ENCODE measurements at regions not wholly inside any gene's neighbourhood (a gene's known extent, or its start where the extent isn't known, plus 50 kb on each side); places are given as distances from the start of the nearest gene placed in this dataset.

DNA sequence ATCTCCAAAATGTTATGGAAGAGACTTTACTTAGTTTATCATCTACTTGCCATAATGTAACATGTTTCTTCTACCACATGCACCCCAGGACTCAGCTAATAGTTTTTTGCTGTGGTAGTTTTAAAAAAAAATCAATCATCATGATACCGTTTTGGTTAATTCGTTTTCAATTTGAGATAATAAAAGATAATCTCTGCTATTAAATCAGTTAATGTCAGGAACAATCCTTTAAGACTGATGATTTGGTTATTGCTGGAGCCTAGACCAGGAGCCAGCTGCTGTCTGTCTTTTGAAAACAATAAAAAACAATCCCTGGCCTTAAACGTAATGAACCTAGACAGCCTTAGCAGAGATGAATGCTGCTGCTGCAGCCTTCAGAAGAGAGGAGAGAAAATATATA is 403.7 kb downstream of the OXSM start:
- TF ChIP-seq, protein P1, sequence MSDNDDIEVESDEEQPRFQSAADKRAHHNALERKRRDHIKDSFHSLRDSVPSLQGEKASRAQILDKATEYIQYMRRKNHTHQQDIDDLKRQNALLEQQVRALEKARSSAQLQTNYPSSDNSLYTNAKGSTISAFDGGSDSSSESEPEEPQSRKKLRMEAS (IDR thresholded peaks at IDR 0.05; ENCODE audit: insufficient read depth, insufficient read length) = no peak
- TF ChIP-seq POLR2AphosphoS5 (IDR thresholded peaks at IDR 0.05; ENCODE audit: insufficient read depth, low read depth, low read length) (no peak), POLR2A (IDR thresholded peaks at IDR 0.05; ENCODE audit: low read depth, low read length) (no peak), MYC (IDR thresholded peaks at IDR 0.05; ENCODE audit: low read depth, low read length) (no peak), FOS (IDR thresholded peaks at IDR 0.05; ENCODE audit: borderline replicate concordance, insufficient read depth, low read length) (no peak), EZH2 (IDR thresholded peaks at IDR 0.05; ENCODE audit: borderline replicate concordance, low read depth, low read length, severe bottlenecking) (no peak), GATA2 (IDR thresholded peaks at IDR 0.05; ENCODE audit: insufficient read depth, insufficient read length, low read depth, low read length) (no peak), JUN (IDR thresholded peaks at IDR 0.05; ENCODE audit: borderline replicate concordance, insufficient read depth, insufficient read length, low read depth) (no peak)
- TF ChIP-seq, protein P2, sequence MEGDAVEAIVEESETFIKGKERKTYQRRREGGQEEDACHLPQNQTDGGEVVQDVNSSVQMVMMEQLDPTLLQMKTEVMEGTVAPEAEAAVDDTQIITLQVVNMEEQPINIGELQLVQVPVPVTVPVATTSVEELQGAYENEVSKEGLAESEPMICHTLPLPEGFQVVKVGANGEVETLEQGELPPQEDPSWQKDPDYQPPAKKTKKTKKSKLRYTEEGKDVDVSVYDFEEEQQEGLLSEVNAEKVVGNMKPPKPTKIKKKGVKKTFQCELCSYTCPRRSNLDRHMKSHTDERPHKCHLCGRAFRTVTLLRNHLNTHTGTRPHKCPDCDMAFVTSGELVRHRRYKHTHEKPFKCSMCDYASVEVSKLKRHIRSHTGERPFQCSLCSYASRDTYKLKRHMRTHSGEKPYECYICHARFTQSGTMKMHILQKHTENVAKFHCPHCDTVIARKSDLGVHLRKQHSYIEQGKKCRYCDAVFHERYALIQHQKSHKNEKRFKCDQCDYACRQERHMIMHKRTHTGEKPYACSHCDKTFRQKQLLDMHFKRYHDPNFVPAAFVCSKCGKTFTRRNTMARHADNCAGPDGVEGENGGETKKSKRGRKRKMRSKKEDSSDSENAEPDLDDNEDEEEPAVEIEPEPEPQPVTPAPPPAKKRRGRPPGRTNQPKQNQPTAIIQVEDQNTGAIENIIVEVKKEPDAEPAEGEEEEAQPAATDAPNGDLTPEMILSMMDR (IDR thresholded peaks at IDR 0.05; ENCODE audit: extremely low read depth in 1 of 2, insufficient read depth in 1 of 2, low read depth in 1 of 2, low read length in 2 of 2) = no peak

Data from endothelial cell of umbilical vein (primary cell).